HAP-1 (cell line): ENCODE measurements at regions not wholly inside any gene's neighbourhood (a gene's known extent, or its start where the extent isn't known, plus 50 kb on each side); places are given as distances from the start of the nearest gene placed in this dataset.

Experiments
- DNase-seq, 2 experiments: peaks; one replicate each; pipeline ENCODE4 v3.0.0-alpha.2; 2016 to 2020; ENCODE audit warnings: low spot score in 2 of 2
- H3K27me3 ChIP-seq: fragments of 250-450 bp; sonication (Bioruptor Pico); 2 replicates; pipeline ENCODE4 v1.5.1; 2020; ENCODE audit warnings: low read depth, mild to moderate bottlenecking, moderate library complexity
- H3K36me3 ChIP-seq: fragments of 250-450 bp; sonication (Bioruptor Pico); replicated peaks from 2 replicates; pipeline ENCODE4 v1.5.1; 2020; ENCODE audit warnings: mild to moderate bottlenecking
- H3K4me1 ChIP-seq: fragments of 250-450 bp; sonication (Bioruptor Pico); 2 replicates; pipeline ENCODE4 v1.5.1; 2020; ENCODE audit warnings: mild to moderate bottlenecking
- H3K4me3 ChIP-seq: fragments of 250-450 bp; sonication (Bioruptor Pico); 2 replicates; pipeline ENCODE4 v1.5.1; 2020; ENCODE audit warnings: mild to moderate bottlenecking, moderate library complexity
- H3K9me3 ChIP-seq: fragments of 250-450 bp; sonication (Bioruptor Pico); 2 replicates; pipeline ENCODE4 v1.5.1; 2020; ENCODE audit warnings: mild to moderate bottlenecking, moderate library complexity
- in situ Hi-C: fragments of 300-500 bp; cut with MboI; formaldehyde crosslinking; loops from 3 replicates; pipeline ENCODE4 v1.14.3; 2020; ENCODE audit warnings: low sequenced_read_pairs, inconsistent platforms, mixed read lengths

GRCh38 chr5:68920888-68921287 lies 172.9 kb upstream of the SLC30A5 start:
- DNase-seq = no peak
- no peaks in the 10 kb centered on the region; the same call in 1 of the 2 replicates for H3K27me3 ChIP-seq
- H3K4me1 ChIP-seq = no peaks in the 10 kb centered on the region
- no peak overlapping the region for H3K4me3 ChIP-seq
- peaks cover 3% of the 10 kb centered on the region; the same call in 1 of the 2 replicates for H3K9me3 ChIP-seq
- in situ Hi-C loops = no loop called here
- no peaks in the 10 kb centered on the region for H3K36me3 ChIP-seq

- Histone ChIP-seq H3K36me3 (no peaks in the 10 kb centered on the region), H3K27me3 (no peaks in the 10 kb centered on the region; the same call in 1 of the 2 replicates), H3K9me3 (no peaks in the 10 kb centered on the region), H3K4me1 (no peaks in the 10 kb centered on the region), H3K4me3 (no peak overlapping the region)
- in situ Hi-C loops = no loop called here
- no peak for DNase-seq
Measured at GRCh38 chr5:68922172-68922987, 171.4 kb upstream of the SLC30A5 start.

- H3K36me3 ChIP-seq = no peaks in the 10 kb centered on the region
- in situ Hi-C loops = no loop called here
- H3K27me3 ChIP-seq = no peaks in the 10 kb centered on the region
- no peak for DNase-seq
- no peaks in the 10 kb centered on the region for H3K4me1 ChIP-seq
- no peak overlapping the region for H3K4me3 ChIP-seq
- H3K9me3 ChIP-seq = no peaks in the 10 kb centered on the region
Measured at GRCh38 chr5:68924481-68925145, 169.2 kb upstream of the SLC30A5 start.

- Histone ChIP-seq H3K4me3 (no peak overlapping the region), H3K27me3 (no peaks in the 10 kb centered on the region), H3K36me3 (no peaks in the 10 kb centered on the region), H3K4me1 (no peaks in the 10 kb centered on the region), H3K9me3 (peaks cover 6% of the 10 kb centered on the region; the same call in 1 of the 2 replicates)
- in situ Hi-C loops = no loop called here
- no peak for DNase-seq
Measured at GRCh38 chr5:68928617-68929302, 165.1 kb upstream of the SLC30A5 start.

- Histone ChIP-seq H3K36me3 (no peaks in the 10 kb centered on the region), H3K4me1 (no peaks in the 10 kb centered on the region), H3K27me3 (no peaks in the 10 kb centered on the region), H3K9me3 (peaks cover 6% of the 10 kb centered on the region; the same call in 1 of the 2 replicates), H3K4me3 (no peak overlapping the region)
- no peak for DNase-seq
- in situ Hi-C loops = no loop called here
Measured at GRCh38 chr5:68930139-68930538, 163.7 kb upstream of the SLC30A5 start.

GRCh38 chr5:68932830-68933434 lies 160.9 kb upstream of the SLC30A5 start:
- in situ Hi-C loops = no loop called here
- Histone ChIP-seq H3K27me3 (no peaks in the 10 kb centered on the region), H3K4me1 (no peaks in the 10 kb centered on the region), H3K9me3 (peaks cover 6% of the 10 kb centered on the region; the same call in 1 of the 2 replicates), H3K4me3 (no peak overlapping the region), H3K36me3 (no peaks in the 10 kb centered on the region)
- peak in 1 of 2 experiments; percentile 23 for DNase-seq

GRCh38 chr5:68942169-68942568 lies 151.6 kb upstream of the SLC30A5 start:
- Histone ChIP-seq H3K4me1 (no peaks in the 10 kb centered on the region), H3K9me3 (no peaks in the 10 kb centered on the region), H3K36me3 (no peaks in the 10 kb centered on the region), H3K4me3 (no peak overlapping the region), H3K27me3 (no peaks in the 10 kb centered on the region; the same call in 1 of the 2 replicates)
- DNase-seq = no peak
- in situ Hi-C loops = no loop called here

GRCh38 chr5:68946728-68947127 lies 147.1 kb upstream of the SLC30A5 start:
- no peaks in the 10 kb centered on the region for H3K36me3 ChIP-seq
- H3K9me3 ChIP-seq = no peaks in the 10 kb centered on the region
- no peak for DNase-seq
- H3K4me3 ChIP-seq = no peak overlapping the region
- in situ Hi-C loops = no loop called here
- H3K27me3 ChIP-seq = peaks cover 3% of the 10 kb centered on the region
- no peaks in the 10 kb centered on the region for H3K4me1 ChIP-seq

- DNase-seq = no peak
- no peaks in the 10 kb centered on the region for H3K9me3 ChIP-seq
- H3K27me3 ChIP-seq = peaks cover 3% of the 10 kb centered on the region
- H3K4me1 ChIP-seq = no peaks in the 10 kb centered on the region
- in situ Hi-C loops = no loop called here
- no peak overlapping the region for H3K4me3 ChIP-seq
- no peaks in the 10 kb centered on the region for H3K36me3 ChIP-seq
Measured at GRCh38 chr5:68947986-68948385, 145.8 kb upstream of the SLC30A5 start.

GRCh38 chr5:68949256-68949655 lies 144.6 kb upstream of the SLC30A5 start:
- H3K4me3 ChIP-seq = no peak overlapping the region
- no peaks in the 10 kb centered on the region for H3K36me3 ChIP-seq
- H3K9me3 ChIP-seq = no peaks in the 10 kb centered on the region
- in situ Hi-C loops = no loop called here
- no peak for DNase-seq
- H3K4me1 ChIP-seq = no peaks in the 10 kb centered on the region
- H3K27me3 ChIP-seq = peaks cover 3% of the 10 kb centered on the region

GRCh38 chr5:68949711-68950110 lies 144.1 kb upstream of the SLC30A5 start:
- no peak overlapping the region for H3K4me3 ChIP-seq
- no peaks in the 10 kb centered on the region for H3K4me1 ChIP-seq
- H3K36me3 ChIP-seq = no peaks in the 10 kb centered on the region
- H3K27me3 ChIP-seq = peaks cover 3% of the 10 kb centered on the region
- H3K9me3 ChIP-seq = no peaks in the 10 kb centered on the region
- in situ Hi-C loops = loop anchor here (25.0 kb wide), 1 partner anchor 612 kb away; no protein-coding TSS in a partner anchor
- no peak for DNase-seq

GRCh38 chr5:68950125-68950524 lies 143.7 kb upstream of the SLC30A5 start:
- Histone ChIP-seq H3K36me3 (no peaks in the 10 kb centered on the region), H3K4me1 (no peaks in the 10 kb centered on the region), H3K4me3 (no peak overlapping the region), H3K27me3 (peaks cover 3% of the 10 kb centered on the region), H3K9me3 (no peaks in the 10 kb centered on the region)
- in situ Hi-C loops = loop anchor here (25.0 kb wide), 1 partner anchor 613 kb away; no protein-coding TSS in a partner anchor
- no peak for DNase-seq

GRCh38 chr5:68950930-68951329 lies 142.9 kb upstream of the SLC30A5 start:
- H3K4me1 ChIP-seq = no peaks in the 10 kb centered on the region
- DNase-seq = no peak
- peaks cover 3% of the 10 kb centered on the region for H3K27me3 ChIP-seq
- no peaks in the 10 kb centered on the region for H3K36me3 ChIP-seq
- H3K4me3 ChIP-seq = no peak overlapping the region
- H3K9me3 ChIP-seq = no peaks in the 10 kb centered on the region
- in situ Hi-C loops = loop anchor here (25.0 kb wide), 1 partner anchor 614 kb away; no protein-coding TSS in a partner anchor
